ENCODE measurements at regions not wholly inside any gene's neighbourhood (a gene's known extent, or its start where the extent isn't known, plus 50 kb on each side); places are given as distances from the start of the nearest gene placed in this dataset.

DNA sequence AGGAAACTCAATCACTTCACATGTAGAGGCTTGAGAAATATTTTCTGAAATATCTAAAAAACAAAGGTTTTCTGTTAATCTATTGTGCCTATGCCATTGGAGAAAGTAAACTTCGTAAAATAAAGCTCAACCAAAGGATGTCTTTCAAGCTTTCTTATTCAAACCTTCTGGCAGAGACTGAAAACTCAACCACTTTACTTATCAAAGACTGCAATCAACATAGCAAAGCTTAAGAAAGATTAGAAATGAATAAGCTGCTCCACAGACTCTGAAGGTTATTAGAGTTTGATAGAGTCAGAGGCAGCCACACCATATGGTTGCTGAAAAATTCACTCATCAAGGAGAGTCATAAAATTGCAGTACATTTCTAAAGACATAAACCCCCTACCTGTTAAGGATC is 245.8 kb upstream of the MEOX2 start:
- no peak overlapping the region for H2AFZ ChIP-seq (ENCODE audit: low read depth, low read length)
- FAIRE-seq, result no peak
- ChIA-PET CTCF (ENCODE audit: low intra/inter-chr PET ratio) (no interaction called here), POLR2A (no interaction called here)
- H3K4me1 ChIP-seq (replicated peaks in 1 of 2; ENCODE audit: control insufficient read depth in 2 of 2, insufficient read depth in 2 of 2, low read length in 2 of 2), result no peaks in the 10 kb centered on the region
- H3K79me2 ChIP-seq (ENCODE audit: control insufficient read depth, insufficient read depth, low read length), result no peaks in the 10 kb centered on the region
- in situ Hi-C loops (cut with MboI), result no loop called here
- H3K36me3 ChIP-seq (ENCODE audit: control insufficient read depth, insufficient read depth, low read length), result no peaks in the 10 kb centered on the region
- no TSS peak for BruUV-seq (replicated peaks)
- no peak for ATAC-seq
- no peak for DNase-seq (ENCODE audit: extremely low read depth in 1 of 4, low spot score in 3 of 4)
- H3K4me3 ChIP-seq, result no peak overlapping the region
- H3K4me2 ChIP-seq (ENCODE audit: insufficient read depth, low read length), result no peak overlapping the region
- H4K20me1 ChIP-seq (replicated peaks; ENCODE audit: control insufficient read depth, insufficient read depth, low read length), result no peaks in the 10 kb centered on the region
- H3K9me1 ChIP-seq (ENCODE audit: control insufficient read depth, insufficient read depth, low read length), result no peaks in the 10 kb centered on the region
- WGBS (ENCODE audit: insufficient coverage, low coverage, missing lambda C conversion rate), result 0% methylated on average over 1 of the region's 1 CpG
- intact Hi-C loops (cut with micrococcal nuclease), result no loop called here
- no peaks in the 10 kb centered on the region for H3K27me3 ChIP-seq (ENCODE audit: control insufficient read depth in 2 of 2, insufficient read depth in 2 of 2, low read length in 2 of 2)
- no peak overlapping the region for H3K9ac ChIP-seq (ENCODE audit: insufficient read depth in 1 of 2, low read depth in 2 of 2, low read length in 2 of 2)
- TF ChIP-seq, protein P1, sequence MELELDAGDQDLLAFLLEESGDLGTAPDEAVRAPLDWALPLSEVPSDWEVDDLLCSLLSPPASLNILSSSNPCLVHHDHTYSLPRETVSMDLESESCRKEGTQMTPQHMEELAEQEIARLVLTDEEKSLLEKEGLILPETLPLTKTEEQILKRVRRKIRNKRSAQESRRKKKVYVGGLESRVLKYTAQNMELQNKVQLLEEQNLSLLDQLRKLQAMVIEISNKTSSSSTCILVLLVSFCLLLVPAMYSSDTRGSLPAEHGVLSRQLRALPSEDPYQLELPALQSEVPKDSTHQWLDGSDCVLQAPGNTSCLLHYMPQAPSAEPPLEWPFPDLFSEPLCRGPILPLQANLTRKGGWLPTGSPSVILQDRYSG (tag; conservative IDR thresholded peaks at IDR 0.05; ENCODE audit: low read depth), result no peak
- TF ChIP-seq HDGF (IDR thresholded peaks at IDR 0.05), result no peak
- TF ChIP-seq, protein P2, sequence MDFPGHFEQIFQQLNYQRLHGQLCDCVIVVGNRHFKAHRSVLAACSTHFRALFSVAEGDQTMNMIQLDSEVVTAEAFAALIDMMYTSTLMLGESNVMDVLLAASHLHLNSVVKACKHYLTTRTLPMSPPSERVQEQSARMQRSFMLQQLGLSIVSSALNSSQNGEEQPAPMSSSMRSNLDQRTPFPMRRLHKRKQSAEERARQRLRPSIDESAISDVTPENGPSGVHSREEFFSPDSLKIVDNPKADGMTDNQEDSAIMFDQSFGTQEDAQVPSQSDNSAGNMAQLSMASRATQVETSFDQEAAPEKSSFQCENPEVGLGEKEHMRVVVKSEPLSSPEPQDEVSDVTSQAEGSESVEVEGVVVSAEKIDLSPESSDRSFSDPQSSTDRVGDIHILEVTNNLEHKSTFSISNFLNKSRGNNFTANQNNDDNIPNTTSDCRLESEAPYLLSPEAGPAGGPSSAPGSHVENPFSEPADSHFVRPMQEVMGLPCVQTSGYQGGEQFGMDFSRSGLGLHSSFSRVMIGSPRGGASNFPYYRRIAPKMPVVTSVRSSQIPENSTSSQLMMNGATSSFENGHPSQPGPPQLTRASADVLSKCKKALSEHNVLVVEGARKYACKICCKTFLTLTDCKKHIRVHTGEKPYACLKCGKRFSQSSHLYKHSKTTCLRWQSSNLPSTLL (IDR thresholded peaks at IDR 0.05), result no peak
- no peak for TF ChIP-seq NCOR1 (IDR thresholded peaks at IDR 0.05)
- TF ChIP-seq, protein P3, sequence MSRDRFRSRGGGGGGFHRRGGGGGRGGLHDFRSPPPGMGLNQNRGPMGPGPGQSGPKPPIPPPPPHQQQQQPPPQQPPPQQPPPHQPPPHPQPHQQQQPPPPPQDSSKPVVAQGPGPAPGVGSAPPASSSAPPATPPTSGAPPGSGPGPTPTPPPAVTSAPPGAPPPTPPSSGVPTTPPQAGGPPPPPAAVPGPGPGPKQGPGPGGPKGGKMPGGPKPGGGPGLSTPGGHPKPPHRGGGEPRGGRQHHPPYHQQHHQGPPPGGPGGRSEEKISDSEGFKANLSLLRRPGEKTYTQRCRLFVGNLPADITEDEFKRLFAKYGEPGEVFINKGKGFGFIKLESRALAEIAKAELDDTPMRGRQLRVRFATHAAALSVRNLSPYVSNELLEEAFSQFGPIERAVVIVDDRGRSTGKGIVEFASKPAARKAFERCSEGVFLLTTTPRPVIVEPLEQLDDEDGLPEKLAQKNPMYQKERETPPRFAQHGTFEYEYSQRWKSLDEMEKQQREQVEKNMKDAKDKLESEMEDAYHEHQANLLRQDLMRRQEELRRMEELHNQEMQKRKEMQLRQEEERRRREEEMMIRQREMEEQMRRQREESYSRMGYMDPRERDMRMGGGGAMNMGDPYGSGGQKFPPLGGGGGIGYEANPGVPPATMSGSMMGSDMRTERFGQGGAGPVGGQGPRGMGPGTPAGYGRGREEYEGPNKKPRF (IDR thresholded peaks at IDR 0.05; ENCODE audit: low read depth, low read length), result no peak
- no peak for TF ChIP-seq TGIF2 (CRISPR knock-in tag; IDR thresholded peaks at IDR 0.05)
- TF ChIP-seq ZNF324 (CRISPR knock-in tag; IDR thresholded peaks at IDR 0.05), result no peak
- TF ChIP-seq PHF20 (IDR thresholded peaks at IDR 0.05; ENCODE audit: partially characterized antibody), result no peak
- no peak overlapping the region for H3K27ac ChIP-seq (ENCODE audit: extremely low read depth, low read depth, low read length)
- H3K9me3 ChIP-seq (replicated peaks; ENCODE audit: control insufficient read depth, insufficient read depth, low read depth, low read length), result no peaks in the 10 kb centered on the region
